ENCODE measurements at regions not wholly inside any gene's neighbourhood (a gene's known extent, or its start where the extent isn't known, plus 50 kb on each side); places are given as distances from the start of the nearest gene placed in this dataset.
"Not testable (repeated sequence)": the region's sequence is repeated elsewhere in the genome, so short reads cannot be mapped to it uniquely, and the experiment has no call there.

DNA sequence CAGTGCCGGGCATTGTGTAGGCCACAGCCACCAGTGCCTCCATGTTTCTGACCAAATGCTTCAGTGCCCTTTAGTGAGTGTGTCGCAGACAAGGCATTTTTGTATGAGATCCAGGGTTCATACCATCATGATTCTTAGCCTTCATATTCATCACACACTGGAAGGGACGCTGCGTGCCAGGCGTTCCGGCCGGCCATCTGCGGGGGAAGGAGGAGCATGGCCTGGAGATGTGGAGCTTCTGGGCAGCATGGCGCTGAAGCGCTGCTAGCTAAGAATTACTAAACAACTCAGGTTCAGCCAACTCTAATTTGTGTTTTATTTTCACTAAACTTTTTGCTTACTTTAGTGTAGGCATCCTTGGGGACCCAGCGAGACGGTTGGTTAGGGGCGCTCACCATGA, 111.4 kb upstream of the EXOC2 start:
- H3K4me3 ChIP-seq (replicated peaks in 1 of 2; ENCODE audit: low read depth in 2 of 2, low read length in 2 of 2): no peak overlapping the region
- TF ChIP-seq, protein P1, sequence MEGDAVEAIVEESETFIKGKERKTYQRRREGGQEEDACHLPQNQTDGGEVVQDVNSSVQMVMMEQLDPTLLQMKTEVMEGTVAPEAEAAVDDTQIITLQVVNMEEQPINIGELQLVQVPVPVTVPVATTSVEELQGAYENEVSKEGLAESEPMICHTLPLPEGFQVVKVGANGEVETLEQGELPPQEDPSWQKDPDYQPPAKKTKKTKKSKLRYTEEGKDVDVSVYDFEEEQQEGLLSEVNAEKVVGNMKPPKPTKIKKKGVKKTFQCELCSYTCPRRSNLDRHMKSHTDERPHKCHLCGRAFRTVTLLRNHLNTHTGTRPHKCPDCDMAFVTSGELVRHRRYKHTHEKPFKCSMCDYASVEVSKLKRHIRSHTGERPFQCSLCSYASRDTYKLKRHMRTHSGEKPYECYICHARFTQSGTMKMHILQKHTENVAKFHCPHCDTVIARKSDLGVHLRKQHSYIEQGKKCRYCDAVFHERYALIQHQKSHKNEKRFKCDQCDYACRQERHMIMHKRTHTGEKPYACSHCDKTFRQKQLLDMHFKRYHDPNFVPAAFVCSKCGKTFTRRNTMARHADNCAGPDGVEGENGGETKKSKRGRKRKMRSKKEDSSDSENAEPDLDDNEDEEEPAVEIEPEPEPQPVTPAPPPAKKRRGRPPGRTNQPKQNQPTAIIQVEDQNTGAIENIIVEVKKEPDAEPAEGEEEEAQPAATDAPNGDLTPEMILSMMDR (IDR thresholded peaks at IDR 0.05; ENCODE audit: low read depth, low read length): no peak
- DNase-seq (ENCODE audit: low read depth in 2 of 2): no peak

DNA sequence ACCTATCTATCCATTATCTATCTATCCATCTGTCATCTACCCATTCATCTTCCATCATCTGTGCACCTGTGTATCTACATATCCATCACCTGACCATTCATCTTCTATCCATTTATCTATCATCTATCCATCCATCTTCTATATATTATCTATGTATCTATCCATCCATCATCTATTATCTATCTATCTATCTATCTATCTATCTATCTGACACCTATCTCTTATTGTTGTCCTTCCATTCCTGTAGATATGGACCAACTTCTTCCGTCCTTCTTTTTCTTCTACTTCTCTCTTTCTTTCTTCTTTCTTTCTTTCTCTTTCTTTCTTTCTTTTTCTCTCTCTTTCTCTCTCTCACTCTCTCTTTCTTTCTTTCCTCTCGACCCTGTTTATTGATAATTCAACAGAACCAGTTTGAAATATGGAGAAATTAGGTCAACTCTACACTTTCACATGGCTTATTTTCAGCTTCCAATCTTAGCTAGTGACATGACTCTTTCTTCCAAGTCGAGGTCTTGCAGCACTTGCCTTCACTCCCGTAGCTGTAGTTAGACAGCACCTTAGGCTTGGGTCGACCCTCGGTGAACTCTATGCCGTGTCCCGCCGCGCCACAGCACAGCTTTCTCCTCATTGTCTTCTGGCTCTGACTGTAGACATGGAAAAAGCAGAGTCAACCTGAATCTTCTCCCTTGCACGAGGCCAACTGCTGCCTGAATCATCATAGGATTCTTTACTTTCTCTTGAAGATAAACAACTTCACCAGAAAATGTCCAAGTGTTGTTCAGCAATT, 110.4 kb upstream of the EXOC2 start:
- DNase-seq (ENCODE audit: low read depth in 2 of 2): no peak
- H3K4me3 ChIP-seq (replicated peaks in 1 of 2; ENCODE audit: low read depth in 2 of 2, low read length in 2 of 2): no peak overlapping the region
- TF ChIP-seq, protein P1 (IDR thresholded peaks at IDR 0.05; ENCODE audit: low read depth, low read length): no peak

DNA sequence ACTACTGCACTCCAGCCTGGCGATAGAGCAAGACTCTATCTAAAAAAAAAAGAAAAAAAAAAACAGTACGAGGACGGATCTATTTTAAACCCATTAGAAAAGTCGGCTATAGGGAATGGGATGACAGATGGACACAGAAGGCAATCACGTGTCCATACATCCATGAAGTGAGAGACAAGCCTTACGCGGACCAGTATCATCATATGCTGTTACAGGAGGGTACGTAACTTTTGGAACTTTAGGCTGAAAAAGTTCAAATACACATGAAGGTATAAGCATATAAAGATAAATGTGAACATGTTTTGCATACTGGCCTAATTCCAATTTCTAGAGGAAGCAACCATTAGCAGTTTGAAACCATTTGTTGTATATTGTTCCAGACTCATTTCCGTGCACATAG, 109.8 kb upstream of the EXOC2 start:
- no peak for DNase-seq (ENCODE audit: low read depth in 2 of 2)
- H3K4me3 ChIP-seq (replicated peaks in 1 of 2; ENCODE audit: low read depth in 2 of 2, low read length in 2 of 2): no peak overlapping the region
- TF ChIP-seq, protein P1 (IDR thresholded peaks at IDR 0.05; ENCODE audit: low read depth, low read length): no peak

DNA sequence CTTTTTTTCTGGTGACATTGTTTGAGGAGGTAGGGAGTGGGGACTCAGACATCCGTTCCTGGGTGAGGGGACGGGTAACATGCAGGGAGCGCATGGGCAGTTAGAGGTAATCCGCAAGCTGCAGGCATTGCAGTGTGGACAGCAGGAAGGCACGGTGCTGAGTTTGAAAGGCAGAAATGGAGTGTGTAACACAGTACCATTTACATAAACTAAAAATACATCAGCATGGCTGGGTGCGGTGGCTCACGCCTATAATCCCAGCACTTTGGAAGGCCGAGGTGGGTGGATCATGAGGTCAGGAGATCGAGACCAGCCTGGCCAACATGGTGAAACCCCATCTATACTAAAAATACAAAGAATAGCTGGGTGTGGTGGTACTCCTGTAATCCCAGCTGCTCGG, 109.3 kb upstream of the EXOC2 start:
- not testable (repeated sequence) for DNase-seq (ENCODE audit: low read depth in 2 of 2); H3K4me3 ChIP-seq (replicated peaks in 1 of 2; ENCODE audit: low read depth in 2 of 2, low read length in 2 of 2)

DNA sequence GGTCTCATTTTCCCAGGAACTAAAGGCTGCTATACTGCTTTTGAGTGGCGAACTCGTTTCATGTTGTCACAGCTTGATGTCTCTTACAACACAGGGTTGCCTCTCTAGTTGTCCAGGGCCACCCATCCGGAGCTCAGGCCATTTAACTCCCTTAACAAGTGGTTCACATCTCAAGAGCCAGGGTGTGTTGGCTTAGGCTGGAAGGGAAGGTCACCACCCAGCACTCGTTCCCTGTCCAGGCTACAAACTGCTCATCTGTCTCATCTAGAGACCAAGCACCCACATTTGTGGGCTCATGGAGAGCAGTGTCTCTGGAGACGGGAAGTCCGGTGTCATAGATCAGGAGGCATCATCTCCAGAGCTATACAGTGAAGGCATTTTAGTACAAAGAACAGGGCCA, 106.8 kb upstream of the EXOC2 start:
- TF ChIP-seq, protein P1 (IDR thresholded peaks at IDR 0.05; ENCODE audit: low read depth, low read length): no peak
- DNase-seq (ENCODE audit: low read depth in 2 of 2): no peak
- H3K4me3 ChIP-seq (replicated peaks in 1 of 2; ENCODE audit: low read depth in 2 of 2, low read length in 2 of 2): no peak overlapping the region

DNA sequence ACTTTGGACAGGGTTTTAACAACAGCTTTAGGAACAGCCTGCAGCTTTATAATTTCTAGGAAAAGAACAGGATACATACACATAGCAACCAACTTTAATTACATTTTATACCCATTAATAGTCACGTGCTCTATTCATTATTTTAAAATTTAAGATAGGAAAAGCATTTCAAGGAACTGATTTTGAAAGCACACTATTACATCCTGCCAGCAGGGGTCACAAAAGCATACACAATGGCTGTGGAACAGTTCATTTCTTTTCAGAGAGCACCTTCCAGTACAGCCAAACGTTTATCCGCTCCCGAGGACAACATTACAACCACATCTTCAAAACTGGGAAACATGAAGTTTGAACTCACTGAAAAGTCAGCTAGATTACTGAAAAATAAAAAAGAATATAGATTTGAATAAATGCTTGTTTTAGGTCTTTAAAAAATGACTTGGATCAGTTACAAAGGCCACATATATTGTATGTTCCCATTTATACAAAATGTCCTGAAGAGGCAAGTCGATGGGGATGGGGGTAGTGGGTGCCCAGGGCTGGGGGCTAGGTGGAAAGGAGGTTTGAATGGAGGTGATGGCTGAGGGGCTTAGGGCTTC, 104.6 kb upstream of the EXOC2 start:
- DNase-seq (ENCODE audit: low read depth in 2 of 2): peak; percentile 69 to 71
- TF ChIP-seq, protein P1 (IDR thresholded peaks at IDR 0.05; ENCODE audit: low read depth, low read length): peak; percentile 70
- H3K4me3 ChIP-seq (replicated peaks in 1 of 2; ENCODE audit: low read depth in 2 of 2, low read length in 2 of 2): no peak overlapping the region

DNA sequence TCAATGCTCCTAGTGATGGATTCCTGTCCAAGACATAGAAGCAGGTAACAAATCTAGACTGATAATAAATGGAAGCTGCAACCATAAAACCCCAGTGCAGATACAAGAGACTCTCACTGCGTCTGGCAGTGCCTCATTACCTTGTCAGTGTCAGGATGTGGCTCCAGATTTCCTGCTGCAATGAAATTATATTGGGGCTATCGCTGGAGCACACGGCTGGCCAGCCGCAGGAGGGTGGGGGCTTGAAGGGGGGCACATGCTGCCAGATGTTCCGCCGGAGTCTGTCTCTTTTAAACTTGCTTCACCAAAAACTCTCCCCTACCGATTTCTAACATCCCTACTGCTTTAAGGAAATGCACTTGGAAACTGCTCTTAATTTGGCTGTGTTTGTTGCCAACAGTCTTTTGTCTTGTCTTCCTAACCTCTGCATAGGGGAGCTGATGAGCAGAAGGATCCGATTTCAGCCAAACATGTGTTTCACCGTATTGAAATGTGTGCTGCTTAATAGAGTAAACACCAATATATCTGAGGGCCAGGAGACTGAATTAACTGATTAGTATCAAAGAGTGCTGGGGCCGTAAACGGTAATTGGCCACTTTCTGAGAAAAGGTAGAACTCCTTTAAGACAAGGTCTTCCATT, 102.2 kb upstream of the EXOC2 start:
- TF ChIP-seq, protein P1 (IDR thresholded peaks at IDR 0.05; ENCODE audit: low read depth, low read length): no peak
- no peak overlapping the region for H3K4me3 ChIP-seq (replicated peaks in 1 of 2; ENCODE audit: low read depth in 2 of 2, low read length in 2 of 2)
- no peak for DNase-seq (ENCODE audit: low read depth in 2 of 2)
